Stimulated activated CD4-positive, alpha-beta T cell treated with anti-CD3 and anti-CD28 coated beads, Interleukin-1b, Interleukin-23, amount 100 ng/mL, for 24 hours (primary cell): ENCODE measurements at regions not wholly inside any gene's neighbourhood (a gene's known extent, or its start where the extent isn't known, plus 50 kb on each side); places are given as distances from the start of the nearest gene placed in this dataset.
"Not testable (repeated sequence)": the region's sequence is repeated elsewhere in the genome, so short reads cannot be mapped to it uniquely, and the experiment has no call there.

Source experiments
- DNase-seq, 4 experiments: peaks; one replicate each; pipeline ENCODE4 v3.0.0-alpha.2; 2020; ENCODE audit warnings: low read depth in 4 of 4, low spot score in 1 of 4

- DNase-seq = not testable (repeated sequence)
These were observed 254.1 kb upstream of the DIO3 start for GRCh38 chr14:101307162-101307561.

- not testable (repeated sequence) for DNase-seq
These were observed 250.1 kb upstream of the DIO3 start for GRCh38 chr14:101311186-101311585.

DNA sequence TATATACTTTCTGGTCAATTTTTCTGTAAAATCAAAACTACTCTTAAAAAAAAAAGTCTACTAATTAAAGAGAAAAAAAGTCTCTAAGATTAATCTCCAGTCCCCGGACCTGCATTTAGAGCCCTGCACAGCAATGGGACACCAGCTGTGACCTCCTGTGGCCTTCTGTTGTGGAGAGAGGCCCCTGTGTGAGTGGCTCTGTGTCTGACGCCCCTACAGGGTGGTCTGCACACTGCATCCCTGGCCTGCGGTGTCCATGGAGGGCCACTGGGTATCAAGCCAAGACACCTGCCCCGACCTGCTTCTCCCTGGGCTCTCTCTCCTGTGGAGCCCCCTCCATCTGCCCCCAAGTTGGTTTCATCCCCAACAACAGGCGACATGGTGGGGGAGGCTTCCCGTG lies 248.0 kb upstream of the DIO3 start:
- DNase-seq = no peak

- no peak for DNase-seq
These were observed 245.4 kb upstream of the DIO3 start for GRCh38 chr14:101315802-101316296.

DNA sequence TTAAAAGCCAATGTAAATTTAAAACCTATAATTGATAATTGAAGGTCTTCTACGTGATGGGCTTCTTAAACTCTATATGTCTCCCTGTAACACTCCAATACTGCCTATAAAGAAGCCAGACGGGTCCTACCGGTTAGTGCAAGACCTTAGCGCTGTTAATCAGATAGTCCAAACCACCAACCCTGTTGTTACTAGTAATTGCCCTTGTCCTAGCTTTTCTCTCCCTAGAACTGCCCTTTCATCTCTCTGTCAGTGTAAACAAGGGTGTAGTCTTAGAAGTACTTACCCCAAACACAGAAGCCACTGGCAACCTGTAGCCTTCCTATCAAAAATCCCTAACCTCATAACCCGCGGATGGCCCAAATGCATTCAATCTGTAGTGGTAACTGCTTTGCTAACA lies 243.0 kb upstream of the DIO3 start:
- no peak for DNase-seq

DNA sequence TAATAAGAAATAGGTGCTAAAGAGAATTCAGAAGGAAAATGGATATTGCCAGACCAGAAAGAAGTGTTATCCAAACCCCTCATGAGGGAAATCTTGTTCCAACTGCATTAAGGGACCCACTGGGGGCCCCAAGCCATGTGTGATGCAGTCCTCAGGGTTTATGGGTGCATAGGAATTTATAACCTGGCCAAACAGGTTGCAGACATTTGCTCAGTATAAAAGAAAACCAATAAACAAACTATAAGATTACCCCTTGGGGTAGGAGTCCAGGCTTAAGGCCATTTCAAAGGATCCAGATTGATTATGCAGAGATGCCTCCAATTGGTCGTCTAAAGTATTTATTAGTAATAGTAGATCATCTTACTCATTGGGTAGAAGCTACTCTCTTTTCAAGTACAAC lies 240.9 kb upstream of the DIO3 start:
- no peak for DNase-seq

- DNase-seq = no peak
These were observed 239.1 kb upstream of the DIO3 start for GRCh38 chr14:101322223-101322622.

DNA sequence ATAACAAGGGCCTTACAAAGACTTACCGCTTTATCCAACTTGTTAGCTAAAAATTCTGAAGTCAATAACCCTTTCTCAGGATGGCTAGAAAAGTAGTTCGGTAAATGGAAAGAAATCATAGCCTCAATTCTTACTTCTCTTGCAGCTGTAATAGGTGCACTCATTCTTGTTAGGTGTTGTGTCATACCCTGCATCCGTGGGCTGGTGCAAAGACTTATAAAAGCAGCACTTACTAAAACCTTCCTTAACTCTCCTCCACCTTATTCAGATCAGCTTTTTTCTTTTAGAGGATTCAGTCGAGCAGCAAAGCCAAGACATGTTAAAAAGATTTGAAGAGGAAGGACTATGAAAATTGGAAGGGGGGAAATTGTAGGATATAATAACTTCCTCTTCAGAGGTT lies 238.2 kb upstream of the DIO3 start:
- no peak for DNase-seq

- not testable (repeated sequence) for DNase-seq
These were observed 237.6 kb upstream of the DIO3 start for GRCh38 chr14:101323614-101324235.

DNA sequence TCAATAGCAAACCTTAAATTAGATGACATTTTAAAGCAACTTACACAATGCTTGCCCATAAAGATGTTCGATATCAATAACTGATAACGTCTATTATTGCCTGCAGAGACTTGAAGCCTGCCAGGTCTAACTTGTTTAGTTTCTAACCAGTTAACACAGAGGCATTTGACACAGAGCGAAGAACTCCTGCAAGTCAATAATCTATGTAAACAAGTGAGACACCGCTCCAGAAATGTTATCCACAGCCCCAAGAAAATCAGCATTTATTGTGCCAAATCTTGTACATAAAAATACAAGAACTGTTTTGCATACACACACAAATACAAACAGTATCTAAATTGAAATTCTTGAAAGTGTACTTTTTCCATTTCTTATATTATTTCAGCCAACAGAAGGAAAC lies 236.0 kb upstream of the DIO3 start:
- no peak for DNase-seq

GRCh38 chr14:101328412-101329028 lies 232.8 kb upstream of the DIO3 start:
- DNase-seq = no peak

- DNase-seq = no peak
These were observed 230.7 kb upstream of the DIO3 start for GRCh38 chr14:101330416-101331140.

DNA sequence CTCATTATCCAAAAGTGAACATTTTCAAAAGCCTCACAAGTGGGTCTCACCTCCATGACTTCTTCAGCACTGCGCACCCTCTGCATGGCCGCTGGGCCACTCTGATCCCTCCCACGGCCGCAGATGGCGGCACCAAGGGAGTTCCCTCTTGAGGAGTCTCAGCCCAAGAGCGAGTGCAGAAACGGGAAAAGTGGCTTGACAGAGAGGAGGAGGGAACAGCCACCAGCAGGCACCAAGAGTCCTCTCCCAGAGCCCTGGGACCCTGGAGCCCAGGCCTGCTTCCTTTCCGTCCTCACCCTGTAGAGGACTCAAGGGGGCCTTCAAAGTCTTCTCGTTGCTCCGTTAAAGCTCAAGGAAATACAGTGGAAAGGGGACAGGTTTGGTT lies 230.2 kb upstream of the DIO3 start:
- no peak for DNase-seq

DNA sequence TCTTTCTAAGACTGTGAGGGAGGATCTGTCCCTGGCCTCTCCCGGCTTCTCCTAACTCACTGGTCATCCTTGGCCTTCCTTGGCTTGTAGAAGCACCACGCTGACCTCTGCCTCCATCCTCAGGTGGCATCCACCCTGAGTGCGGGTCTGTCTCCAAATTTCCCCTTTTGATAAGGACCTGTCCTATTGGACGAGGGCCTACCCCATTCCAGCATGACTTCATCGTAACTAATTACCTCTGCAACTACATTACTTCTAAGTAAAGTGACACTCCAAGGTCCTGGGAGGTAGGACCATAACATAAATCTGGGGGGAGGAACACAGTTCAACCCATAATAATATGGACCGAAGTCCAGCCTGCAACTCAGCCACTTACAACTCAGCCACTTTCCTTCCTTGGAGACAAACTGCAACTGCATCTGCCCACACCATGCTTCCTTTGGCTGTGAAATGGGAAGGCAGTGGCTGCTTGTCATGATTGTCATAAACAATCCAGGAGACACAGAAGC lies 229.6 kb upstream of the DIO3 start:
- no peak for DNase-seq

- DNase-seq = no peak
These were observed 229.0 kb upstream of the DIO3 start for GRCh38 chr14:101332281-101332680.

DNA sequence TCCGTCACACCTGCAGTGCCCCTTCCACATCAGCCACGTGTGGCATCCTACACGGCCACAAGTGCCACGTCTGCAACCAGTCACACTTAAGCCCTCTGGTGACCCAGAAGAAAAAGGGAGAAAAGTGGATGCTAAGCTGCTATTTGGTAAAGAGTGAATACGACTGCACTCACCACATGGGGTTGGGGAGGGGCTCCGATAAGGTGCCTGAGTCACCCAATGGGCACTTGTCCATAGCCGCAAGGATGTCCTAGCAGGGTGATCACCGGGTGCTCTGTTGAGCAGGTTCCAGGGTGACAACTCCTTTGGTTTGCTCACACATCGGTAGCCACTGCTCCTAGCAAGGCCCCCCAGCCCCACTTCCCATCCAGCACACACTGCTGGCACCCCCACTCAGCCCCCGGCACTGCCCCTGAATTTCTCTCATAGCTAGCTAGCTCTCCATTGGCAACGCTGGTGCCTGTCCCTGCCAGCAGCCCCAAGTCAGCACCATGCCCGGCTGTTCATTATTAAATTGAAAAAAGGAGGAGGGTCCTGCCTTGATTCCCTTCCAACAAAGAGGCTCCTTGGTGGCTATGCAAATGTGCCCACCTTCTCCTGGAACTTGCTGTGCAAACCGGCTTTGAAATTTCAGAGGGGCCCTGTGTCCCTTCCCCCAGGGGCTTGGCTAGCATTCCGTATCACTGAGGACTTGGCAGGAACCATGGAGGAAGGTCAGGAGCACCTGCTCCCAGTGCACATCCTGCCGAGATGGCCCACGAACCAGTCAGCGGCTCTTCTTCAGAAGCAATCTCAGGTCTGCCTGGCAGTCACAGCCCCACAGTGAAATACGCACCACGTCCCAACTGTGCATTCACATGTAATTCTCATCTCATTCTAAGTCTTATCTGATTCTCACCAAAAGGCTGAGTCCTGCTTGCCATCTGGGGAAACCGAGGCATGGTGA lies 227.7 kb upstream of the DIO3 start:
- no peak for DNase-seq

GRCh38 chr14:101334656-101335055 lies 226.6 kb upstream of the DIO3 start:
- no peak for DNase-seq

DNA sequence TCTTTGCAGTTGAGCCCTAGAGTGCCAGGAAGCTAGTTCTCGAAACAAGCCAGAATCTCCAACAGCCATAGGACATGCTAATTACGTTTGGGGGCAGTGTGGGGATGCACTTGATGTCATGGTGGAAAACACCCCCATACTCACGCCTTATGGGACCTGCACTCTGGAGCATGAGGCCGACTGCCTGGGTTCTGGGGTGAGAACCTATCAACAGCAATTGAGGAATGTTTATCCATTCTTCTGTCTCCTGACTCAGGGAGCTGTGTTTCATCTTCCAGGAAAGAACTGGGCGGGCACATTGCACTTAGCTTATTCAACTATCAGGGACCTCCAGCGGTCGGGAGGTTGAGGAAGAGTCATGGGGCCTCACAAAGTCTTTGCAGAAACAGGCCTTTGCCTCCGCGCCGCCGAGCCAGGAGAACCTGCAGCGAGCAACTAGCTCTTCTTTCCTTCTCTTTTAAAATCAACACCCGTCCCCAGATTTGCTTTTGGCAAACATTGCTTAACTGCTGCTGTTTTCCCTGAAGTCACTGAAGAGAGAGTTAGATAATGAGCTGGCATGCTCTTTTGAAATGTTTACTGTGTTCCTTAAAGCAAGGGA lies 226.1 kb upstream of the DIO3 start:
- DNase-seq = no peak

- no peak for DNase-seq
These were observed 225.1 kb upstream of the DIO3 start for GRCh38 chr14:101336183-101336582.

DNA sequence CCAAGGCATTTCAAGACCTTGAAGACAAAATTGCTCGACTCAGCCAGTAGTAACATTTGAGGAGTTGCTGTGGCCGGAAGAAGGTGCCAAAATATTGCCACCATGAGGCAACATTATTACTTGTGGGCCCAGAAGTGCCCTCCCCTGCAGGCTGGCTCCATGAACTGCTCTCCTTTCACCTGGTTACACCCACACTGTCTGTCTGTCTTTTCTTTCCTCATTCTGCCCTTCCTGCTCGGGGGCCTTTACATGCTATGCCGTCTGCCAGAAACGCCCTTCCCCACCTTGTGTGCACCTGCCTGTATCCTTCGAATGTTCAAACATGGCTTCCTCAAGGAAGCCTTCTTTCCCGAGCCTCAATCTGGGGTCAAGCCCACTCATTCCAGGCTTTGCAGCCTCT lies 224.2 kb upstream of the DIO3 start:
- DNase-seq = no peak

DNA sequence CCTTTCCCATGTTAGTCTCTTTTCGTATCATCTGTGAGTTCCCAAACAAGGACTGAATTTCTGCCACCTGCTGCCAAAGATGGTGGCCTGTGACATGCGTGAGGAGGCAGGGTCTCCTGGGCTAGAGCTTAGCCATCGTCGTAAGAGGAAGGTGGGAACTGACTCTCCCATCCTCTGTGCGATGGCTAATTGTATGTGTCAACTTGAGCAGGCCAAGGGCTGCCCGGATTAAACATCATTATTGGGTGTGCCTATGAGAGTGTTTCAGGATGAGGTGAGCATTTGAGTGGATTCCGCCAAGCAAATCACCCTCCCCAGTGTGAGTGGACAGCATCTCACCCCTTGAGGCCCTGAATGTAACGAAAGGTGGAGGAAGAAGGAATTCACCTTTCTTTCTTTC lies 220.7 kb upstream of the DIO3 start:
- no peak for DNase-seq
